ENCODE measurements at regions not wholly inside any gene's neighbourhood (a gene's known extent, or its start where the extent isn't known, plus 50 kb on each side); places are given as distances from the start of the nearest gene placed in this dataset.

- no peak for DNase-seq
These were observed 64.9 kb upstream of the FZD8 start for GRCh38 chr10:35706959-35707358.

DNA sequence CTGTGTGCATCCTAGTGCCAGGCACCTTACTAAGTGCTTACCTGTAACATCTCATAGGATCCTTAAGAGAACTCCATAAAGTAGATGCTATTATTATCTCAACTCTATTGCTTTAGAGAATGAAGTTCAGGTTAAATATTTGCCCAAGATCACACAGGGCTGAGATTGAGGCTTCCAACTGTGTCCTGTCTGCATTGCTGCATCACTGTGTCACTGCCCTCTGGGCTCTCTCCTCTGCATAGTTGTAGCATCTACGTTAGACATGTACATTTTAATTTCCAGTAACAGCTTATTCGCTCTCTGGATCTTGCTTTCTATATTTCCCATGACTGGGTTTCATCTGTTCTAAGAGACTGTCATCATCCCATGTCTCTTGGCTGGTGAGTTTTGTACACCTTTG lies 63.6 kb upstream of the FZD8 start:
- DNase-seq, result no peak

- no peak for DNase-seq
These were observed 63.0 kb upstream of the FZD8 start for GRCh38 chr10:35705051-35705450.

GRCh38 chr10:35704401-35704800 lies 62.3 kb upstream of the FZD8 start:
- no peak for DNase-seq

GRCh38 chr10:35700487-35700882 lies 58.4 kb upstream of the FZD8 start:
- DNase-seq, result no peak

- no peak for DNase-seq
These were observed 57.9 kb upstream of the FZD8 start for GRCh38 chr10:35699848-35700486.

DNA sequence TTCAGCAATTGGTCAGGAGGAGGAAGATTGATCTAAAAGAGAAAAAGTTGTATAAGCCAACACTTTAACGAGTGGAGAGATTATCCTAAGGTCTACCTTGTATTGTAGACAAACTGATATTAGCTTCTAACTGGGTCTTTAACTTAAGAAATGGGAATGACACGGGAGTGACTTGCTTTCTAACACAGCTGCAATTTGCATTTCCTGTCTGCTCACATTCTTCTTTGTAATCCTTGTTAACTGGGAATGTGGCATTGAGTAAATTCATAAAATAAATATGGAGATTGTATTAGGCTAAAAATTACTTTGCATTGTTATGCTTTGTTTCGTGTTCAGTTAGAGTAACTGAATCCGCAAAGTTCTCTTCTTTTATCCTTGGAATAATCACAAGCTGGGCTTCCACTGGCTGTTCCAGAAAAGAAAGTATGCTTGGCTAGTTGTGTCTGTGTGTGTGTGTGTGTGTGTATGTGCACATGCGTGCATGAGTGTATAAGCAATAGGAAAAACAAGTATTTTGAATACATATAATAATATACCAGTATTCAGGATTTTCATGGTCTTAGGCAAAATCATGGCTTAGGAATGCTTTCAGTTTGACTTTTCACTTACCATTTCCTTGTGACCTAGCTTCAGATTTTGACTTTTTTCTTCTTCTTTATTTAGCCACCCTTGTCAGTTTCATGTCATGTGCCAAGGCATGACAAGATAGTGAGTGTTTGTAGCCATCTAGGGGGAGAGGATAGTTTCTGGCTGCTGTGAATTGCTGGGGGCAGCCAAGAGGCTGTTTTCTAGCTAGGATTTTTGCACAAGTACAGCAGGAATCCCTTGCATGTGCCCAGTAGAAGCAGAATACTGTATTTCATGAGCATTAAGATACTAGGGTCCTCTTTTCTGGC lies 54.5 kb upstream of the FZD8 start:
- DNase-seq, result no peak

DNA sequence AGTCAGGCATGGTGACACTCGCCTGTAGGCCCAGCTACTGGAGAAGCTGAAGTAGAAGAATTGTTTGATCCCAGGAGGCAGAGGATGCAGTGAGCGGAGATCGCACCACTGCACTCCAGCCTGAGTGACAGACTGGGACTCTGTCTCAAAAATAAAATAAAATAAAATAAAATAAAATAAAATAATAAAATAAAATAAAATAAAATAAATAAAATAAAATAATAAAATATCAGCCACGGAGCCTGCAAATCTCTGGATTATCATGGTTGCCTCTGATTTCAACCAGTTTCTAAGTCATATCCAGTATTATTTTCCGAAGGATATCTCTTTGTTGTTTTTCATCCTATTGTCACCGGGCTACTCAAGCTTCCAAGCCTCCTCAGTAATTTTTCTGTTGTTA lies 51.7 kb upstream of the FZD8 start:
- DNase-seq, result no peak
